Effector memory CD4-positive, alpha-beta T cell (primary cell): ENCODE measurements at regions not wholly inside any gene's neighbourhood (a gene's known extent, or its start where the extent isn't known, plus 50 kb on each side); places are given as distances from the start of the nearest gene placed in this dataset.

Source experiments
- DNase-seq, 3 donors: peaks; one replicate each; pipeline ENCODE4 v3.0.0-alpha.2; 2020
- H3K27ac ChIP-seq: 2 replicates; pipeline ENCODE4 v1.7.0; 2013; ENCODE audit warnings: mild to moderate bottlenecking, low read length, moderate library complexity; ENCODE audit not compliant: insufficient read depth, poor library complexity, severe bottlenecking
- H3K27me3 ChIP-seq: replicated peaks from 2 replicates; pipeline ENCODE4 v1.7.0; 2013; ENCODE audit warnings: mild to moderate bottlenecking, low read length; ENCODE audit not compliant: insufficient read depth, control insufficient read depth, poor library complexity, severe bottlenecking
- H3K36me3 ChIP-seq: 2 replicates; pipeline ENCODE4 v1.7.0; 2013; ENCODE audit warnings: mild to moderate bottlenecking, low read length, moderate library complexity; ENCODE audit not compliant: control insufficient read depth, insufficient read depth
- H3K4me1 ChIP-seq: 2 replicates; pipeline ENCODE4 v1.7.0; 2013; ENCODE audit warnings: low read length, mild to moderate bottlenecking; ENCODE audit not compliant: control insufficient read depth, insufficient read depth, poor library complexity, severe bottlenecking
- H3K4me3 ChIP-seq: 2 replicates; pipeline ENCODE4 v1.7.0; 2013; ENCODE audit warnings: low read length, low read depth, mild to moderate bottlenecking; ENCODE audit not compliant: insufficient read depth, poor library complexity, severe bottlenecking
- H3K9me3 ChIP-seq: 2 replicates; pipeline ENCODE4 v1.7.0; 2013; ENCODE audit warnings: mild to moderate bottlenecking, low read length, moderate library complexity; ENCODE audit not compliant: control insufficient read depth

DNA sequence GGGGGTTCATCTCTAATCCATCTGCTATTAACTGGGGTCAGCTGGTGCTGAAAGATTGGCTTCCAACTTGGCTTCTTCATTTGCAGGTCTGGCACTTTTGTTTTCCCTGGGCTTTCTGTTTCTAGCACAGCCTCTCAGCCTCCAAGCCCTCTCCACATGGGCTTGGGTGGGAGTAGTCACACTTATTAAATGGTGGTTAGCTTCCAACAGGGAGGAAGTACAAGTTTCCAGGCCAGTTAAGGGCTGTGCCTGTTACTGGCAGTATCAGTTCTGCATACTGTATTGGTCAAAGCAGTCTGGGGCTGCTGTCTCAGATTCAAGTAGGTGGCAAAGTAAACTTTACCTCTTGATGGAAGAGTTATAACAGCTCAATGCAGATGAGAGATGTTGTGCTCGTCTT lies 627.1 kb upstream of the CCDC54 start:
- Histone ChIP-seq H3K27ac (no peak overlapping the region), H3K4me3 (no peak overlapping the region), H3K36me3 (no peaks in the 10 kb centered on the region), H3K27me3 (no peaks in the 10 kb centered on the region), H3K4me1 (no peaks in the 10 kb centered on the region), H3K9me3 (no peaks in the 10 kb centered on the region)
- no peak for DNase-seq

DNA sequence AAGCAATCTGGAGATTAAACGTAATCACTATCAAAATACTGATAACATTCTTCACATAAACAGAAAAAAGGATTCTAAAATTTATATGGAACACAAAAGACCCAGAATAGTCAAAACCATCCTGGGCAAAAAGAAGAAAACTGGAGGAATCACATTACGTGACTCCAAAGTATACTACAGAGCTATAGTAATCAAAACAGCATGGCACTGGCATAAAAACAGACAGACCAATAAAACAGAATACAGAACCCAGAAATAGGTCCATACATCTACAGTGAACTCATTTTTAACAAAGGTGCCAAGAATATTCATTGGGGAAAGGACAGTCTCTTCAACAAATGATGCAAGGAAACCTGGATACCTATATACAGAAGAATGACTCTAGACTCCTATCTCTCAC lies 621.9 kb upstream of the CCDC54 start:
- no peaks in the 10 kb centered on the region for H3K4me1 ChIP-seq

DNA sequence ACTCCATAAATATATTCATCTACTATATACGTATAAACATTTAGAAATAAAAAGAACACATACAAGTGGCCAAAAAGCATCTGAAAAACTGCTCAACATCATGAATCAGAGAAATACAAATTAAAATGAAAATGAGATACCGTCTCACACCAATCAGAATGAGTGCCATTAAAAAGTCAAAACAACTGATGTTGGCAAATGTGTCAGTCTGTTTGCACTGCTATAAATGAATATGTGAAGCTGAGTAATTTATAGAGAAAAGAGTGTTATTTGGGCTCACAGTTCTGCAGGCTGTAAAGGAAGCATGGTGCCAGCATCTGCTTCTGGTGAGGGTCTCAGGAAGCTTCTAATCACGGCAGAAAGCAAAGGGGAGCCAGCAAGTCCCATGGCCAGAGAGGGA lies 620.3 kb upstream of the CCDC54 start:
- H3K9me3 ChIP-seq = no peaks in the 10 kb centered on the region
- H3K27ac ChIP-seq = no peak overlapping the region
- DNase-seq = no peak
- H3K4me3 ChIP-seq = no peak overlapping the region
- H3K4me1 ChIP-seq = no peaks in the 10 kb centered on the region
- H3K36me3 ChIP-seq = no peaks in the 10 kb centered on the region
- H3K27me3 ChIP-seq = no peaks in the 10 kb centered on the region

More for the DNA sequence above, 621.9 kb upstream of the CCDC54 start:
- no peaks in the 10 kb centered on the region for H3K27me3 ChIP-seq
- no peak for DNase-seq
- no peaks in the 10 kb centered on the region for H3K36me3 ChIP-seq
- no peaks in the 10 kb centered on the region for H3K9me3 ChIP-seq
- H3K4me3 ChIP-seq = no peak overlapping the region
- no peak overlapping the region for H3K27ac ChIP-seq

DNA sequence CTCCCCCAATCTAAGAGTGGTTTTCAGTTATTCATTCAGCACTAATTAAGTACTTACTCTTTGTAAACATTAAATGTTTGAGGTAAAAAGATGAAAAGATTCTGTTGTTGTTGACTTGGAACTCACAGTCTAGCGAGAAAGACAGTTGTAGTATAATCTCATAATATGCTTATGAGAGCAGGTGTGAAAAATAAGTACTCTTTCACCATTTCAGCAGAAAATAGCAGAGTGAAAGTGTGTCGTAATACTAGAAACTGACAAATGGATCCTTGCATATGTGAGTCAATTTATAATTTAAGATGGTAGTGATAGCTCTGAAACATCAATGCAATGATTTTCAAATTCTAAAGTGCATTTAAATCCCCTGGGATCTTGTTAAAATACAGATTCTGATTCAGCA lies 618.8 kb upstream of the CCDC54 start:
- H3K4me1 ChIP-seq = no peaks in the 10 kb centered on the region
- H3K9me3 ChIP-seq = no peaks in the 10 kb centered on the region
- no peaks in the 10 kb centered on the region for H3K36me3 ChIP-seq
- H3K27me3 ChIP-seq = no peaks in the 10 kb centered on the region
- H3K27ac ChIP-seq = no peak overlapping the region
- DNase-seq = no peak
- no peak overlapping the region for H3K4me3 ChIP-seq

DNA sequence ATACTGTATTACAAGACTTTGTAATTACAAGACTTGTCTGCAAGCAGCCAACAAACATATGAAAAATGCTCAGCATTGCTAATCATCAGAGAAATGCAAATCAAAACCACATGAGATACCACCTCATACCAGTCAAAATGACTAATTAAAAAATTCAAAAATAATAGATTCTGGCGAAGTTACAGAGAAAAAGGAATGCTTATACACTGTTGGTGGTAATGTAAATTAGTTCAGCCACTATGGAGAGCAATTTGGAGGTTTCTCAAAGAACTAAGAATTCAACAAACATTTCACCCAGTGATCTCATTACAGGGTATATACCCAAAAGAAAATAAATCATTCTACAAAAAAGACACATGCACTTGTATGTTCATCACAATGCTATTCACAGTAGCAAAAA lies 617.5 kb upstream of the CCDC54 start:
- DNase-seq = no peak

DNA sequence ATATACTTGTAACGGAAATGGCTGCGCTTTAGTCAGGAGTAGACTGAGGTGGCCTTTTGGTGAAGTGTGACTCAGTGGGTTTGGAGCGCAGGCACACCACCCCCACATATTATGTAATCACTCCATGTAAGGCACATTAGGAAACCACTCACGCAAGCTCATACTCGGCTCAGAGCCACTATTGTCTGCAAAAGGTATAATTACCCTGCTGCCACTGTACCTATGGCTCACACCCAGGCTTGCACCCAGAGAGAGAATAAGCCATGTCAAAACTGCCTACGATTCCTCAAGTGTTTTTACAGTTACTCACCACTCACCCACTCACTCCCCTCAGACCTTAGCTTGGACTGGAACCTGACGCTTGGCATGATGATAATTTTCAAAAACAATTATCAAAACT lies 611.9 kb upstream of the CCDC54 start:
- H3K9me3 ChIP-seq = no peaks in the 10 kb centered on the region
- no peaks in the 10 kb centered on the region for H3K4me1 ChIP-seq
- no peaks in the 10 kb centered on the region for H3K27me3 ChIP-seq
- no peak for DNase-seq
- H3K36me3 ChIP-seq = no peaks in the 10 kb centered on the region
- H3K4me3 ChIP-seq = no peak overlapping the region
- H3K27ac ChIP-seq = no peak overlapping the region

More for the DNA sequence above, 617.5 kb upstream of the CCDC54 start:
- Histone ChIP-seq H3K27me3 (no peaks in the 10 kb centered on the region), H3K4me1 (no peaks in the 10 kb centered on the region), H3K27ac (no peak overlapping the region), H3K4me3 (no peak overlapping the region), H3K36me3 (no peaks in the 10 kb centered on the region), H3K9me3 (no peaks in the 10 kb centered on the region)

DNA sequence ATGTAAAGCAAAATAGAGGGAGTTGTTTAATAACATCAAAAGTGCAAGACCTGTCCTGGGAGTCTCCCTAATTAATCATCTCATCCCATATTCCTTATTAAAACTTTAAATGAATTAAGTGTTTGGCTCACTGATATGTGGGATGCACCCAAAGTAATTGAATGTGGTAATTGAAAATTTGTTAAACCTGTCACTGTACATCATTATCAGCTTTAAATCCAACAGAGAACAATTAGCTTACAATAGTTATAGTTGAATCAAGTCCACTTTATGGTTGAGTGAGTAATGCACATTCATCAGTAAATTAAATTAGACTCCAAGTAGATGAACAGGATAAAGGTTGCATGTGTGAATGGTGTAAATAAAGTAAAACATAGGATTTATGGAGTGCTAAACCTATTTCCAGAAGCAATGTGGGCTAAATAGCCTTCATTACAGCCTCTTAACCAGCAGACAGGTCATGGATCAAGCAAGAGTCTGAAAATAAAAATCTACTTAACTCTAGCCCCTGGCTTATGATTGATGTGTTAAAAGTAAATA lies 608.2 kb upstream of the CCDC54 start:
- no peak overlapping the region for H3K27ac ChIP-seq
- no peaks in the 10 kb centered on the region for H3K36me3 ChIP-seq
- H3K4me1 ChIP-seq = no peaks in the 10 kb centered on the region
- no peaks in the 10 kb centered on the region for H3K9me3 ChIP-seq
- DNase-seq = no peak
- no peak overlapping the region for H3K4me3 ChIP-seq
- H3K27me3 ChIP-seq = no peaks in the 10 kb centered on the region

DNA sequence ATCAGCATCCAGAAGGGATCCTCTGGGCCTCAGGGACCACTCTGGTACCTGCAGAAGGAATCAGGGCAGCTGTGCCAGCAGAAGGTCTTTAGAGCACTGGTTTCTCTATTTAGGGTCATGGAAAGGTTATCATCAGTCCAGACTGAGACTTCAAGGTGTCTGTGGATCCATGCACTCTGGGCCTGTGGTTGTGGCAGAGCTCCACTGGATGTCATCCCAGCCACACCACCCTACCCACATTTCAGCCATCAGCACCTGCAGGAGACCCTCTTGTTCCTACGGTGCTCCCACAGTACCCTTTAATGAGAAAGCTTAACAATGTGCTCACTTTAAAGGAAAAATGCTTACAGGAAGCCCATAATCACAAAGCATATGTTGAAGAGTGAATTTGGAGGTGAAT lies 603.4 kb upstream of the CCDC54 start:
- H3K27ac ChIP-seq = no peak overlapping the region
- DNase-seq = no peak
- no peaks in the 10 kb centered on the region for H3K4me1 ChIP-seq
- no peaks in the 10 kb centered on the region for H3K27me3 ChIP-seq
- H3K36me3 ChIP-seq = no peaks in the 10 kb centered on the region
- H3K9me3 ChIP-seq = no peaks in the 10 kb centered on the region
- H3K4me3 ChIP-seq = no peak overlapping the region

DNA sequence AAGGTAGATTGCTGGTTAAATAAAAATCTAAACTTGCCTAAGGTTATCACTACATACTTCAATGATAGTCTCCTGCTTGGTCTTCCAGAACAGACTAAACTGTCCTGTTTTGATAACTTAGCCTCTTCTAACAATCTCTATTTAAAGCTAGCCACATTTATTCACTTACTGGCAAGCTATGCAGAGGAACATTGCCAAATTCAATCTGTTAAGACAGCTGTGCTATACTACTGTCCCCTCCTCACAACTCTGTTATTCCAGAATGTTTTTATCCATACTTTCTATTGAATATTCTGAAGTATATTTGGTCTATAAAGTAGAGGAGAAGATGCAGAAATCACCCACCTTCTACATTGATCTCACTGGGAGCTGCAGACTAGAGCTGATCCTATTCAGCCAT lies 594.0 kb upstream of the CCDC54 start:
- H3K27me3 ChIP-seq = no peaks in the 10 kb centered on the region
- H3K4me3 ChIP-seq = no peak overlapping the region
- no peaks in the 10 kb centered on the region for H3K4me1 ChIP-seq
- DNase-seq = no peak
- no peaks in the 10 kb centered on the region for H3K9me3 ChIP-seq
- no peaks in the 10 kb centered on the region for H3K36me3 ChIP-seq
- H3K27ac ChIP-seq = no peak overlapping the region

DNA sequence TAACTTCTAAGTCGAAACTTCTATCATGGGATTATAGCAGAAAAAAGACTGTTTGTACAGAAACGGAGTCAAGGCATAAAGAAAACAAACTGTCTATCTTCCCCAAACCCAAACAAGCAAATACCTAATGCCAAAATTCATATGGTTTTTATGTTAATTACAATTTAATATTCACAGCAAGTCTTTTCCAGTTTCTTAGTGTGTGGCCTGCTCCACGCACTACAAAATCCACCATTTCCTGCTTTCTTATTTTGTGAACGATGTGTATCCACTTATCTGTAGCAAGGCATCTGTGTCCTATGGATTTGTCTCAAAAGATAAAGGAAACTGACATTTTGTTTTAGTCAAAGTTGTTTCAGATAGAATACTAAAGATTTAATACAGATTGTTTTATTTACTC lies 588.0 kb upstream of the CCDC54 start:
- Histone ChIP-seq H3K36me3 (no peaks in the 10 kb centered on the region), H3K27me3 (no peaks in the 10 kb centered on the region), H3K9me3 (no peaks in the 10 kb centered on the region), H3K27ac (no peak overlapping the region), H3K4me3 (no peak overlapping the region), H3K4me1 (no peaks in the 10 kb centered on the region)
- no peak for DNase-seq

DNA sequence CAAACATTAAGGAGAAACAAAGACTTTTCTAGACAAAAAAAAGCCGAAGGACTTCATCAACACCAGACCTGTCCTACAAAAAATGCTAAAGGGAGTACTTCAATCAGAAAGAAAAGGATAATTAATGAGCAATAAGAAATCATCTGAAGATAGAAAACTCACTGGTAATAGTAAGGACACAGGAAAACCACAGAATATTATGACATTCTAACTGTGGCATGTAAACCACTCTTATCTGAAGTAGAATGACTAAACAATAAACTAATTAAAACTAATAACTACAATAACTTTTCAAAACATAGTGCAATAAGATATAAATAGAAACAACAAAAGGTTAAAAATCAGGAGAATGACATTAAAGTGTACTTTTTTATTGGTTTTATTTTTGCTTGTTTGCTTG lies 584.5 kb upstream of the CCDC54 start:
- Histone ChIP-seq H3K9me3 (no peaks in the 10 kb centered on the region), H3K27me3 (no peaks in the 10 kb centered on the region), H3K36me3 (no peaks in the 10 kb centered on the region), H3K27ac (no peak overlapping the region), H3K4me1 (no peaks in the 10 kb centered on the region), H3K4me3 (no peak overlapping the region)
- DNase-seq = no peak
